ENCODE measurements at regions not wholly inside any gene's neighbourhood (a gene's known extent, or its start where the extent isn't known, plus 50 kb on each side); places are given as distances from the start of the nearest gene placed in this dataset.

GRCh38 chr2:42939411-42940206, 147.2 kb upstream of the HAAO start:
- no peak for DNase-seq (ENCODE audit: low read depth, low spot score)
- CTCF ChIA-PET = no interaction called here
- Histone ChIP-seq H3K27me3 (ENCODE audit: control insufficient read depth, insufficient read depth, low read length) (no peaks in the 10 kb centered on the region), H3K4me3 (ENCODE audit: low read depth, low read length) (no peak overlapping the region), H3K27ac (ENCODE audit: low read depth, low read length) (no peak overlapping the region), H3K9me3 (ENCODE audit: control insufficient read depth, insufficient read depth, low read length) (peaks cover 3% of the 10 kb centered on the region; the same call in 1 of the 2 replicates)
- POLR2A ChIA-PET = no interaction called here
- no peak for TF ChIP-seq CTCF (IDR thresholded peaks at IDR 0.05; ENCODE audit: low read depth, low read length)

GRCh38 chr2:42938671-42939370, 146.4 kb upstream of the HAAO start:
- no peak overlapping the region for H3K4me3 ChIP-seq (ENCODE audit: low read depth, low read length)
- no peak for DNase-seq (ENCODE audit: low read depth, low spot score)
- peaks cover 3% of the 10 kb centered on the region; the same call in 1 of the 2 replicates for H3K9me3 ChIP-seq (ENCODE audit: control insufficient read depth, insufficient read depth, low read length)
- ChIA-PET CTCF (no interaction called here), POLR2A (no interaction called here)
- no peaks in the 10 kb centered on the region for H3K27me3 ChIP-seq (ENCODE audit: control insufficient read depth, insufficient read depth, low read length)
- H3K27ac ChIP-seq (ENCODE audit: low read depth, low read length) = no peak overlapping the region
- no peak for TF ChIP-seq CTCF (IDR thresholded peaks at IDR 0.05; ENCODE audit: low read depth, low read length)

GRCh38 chr2:42937171-42937875, 144.9 kb upstream of the HAAO start:
- H3K27me3 ChIP-seq (ENCODE audit: control insufficient read depth, insufficient read depth, low read length) = no peaks in the 10 kb centered on the region

GRCh38 chr2:42935692-42936671, 143.6 kb upstream of the HAAO start:
- Histone ChIP-seq H3K4me3 (ENCODE audit: low read depth, low read length) (no peak overlapping the region), H3K27ac (ENCODE audit: low read depth, low read length) (no peak overlapping the region), H3K9me3 (ENCODE audit: control insufficient read depth, insufficient read depth, low read length) (peaks cover 6% of the 10 kb centered on the region; the same call in 1 of the 2 replicates), H3K27me3 (ENCODE audit: control insufficient read depth, insufficient read depth, low read length) (no peaks in the 10 kb centered on the region)
- no peak for TF ChIP-seq CTCF (IDR thresholded peaks at IDR 0.05; ENCODE audit: low read depth, low read length)
- ChIA-PET POLR2A (no interaction called here), CTCF (interaction anchor here (2.1 kb wide), 1 partner anchor 11 kb away, joined by 7 read pairs; no protein-coding TSS in a partner anchor)
- DNase-seq (ENCODE audit: low read depth, low spot score) = no peak

More at GRCh38 chr2:42937171-42937875, 144.9 kb upstream of the HAAO start:
- ChIA-PET CTCF (no interaction called here), POLR2A (no interaction called here)
- Histone ChIP-seq H3K4me3 (ENCODE audit: low read depth, low read length) (no peak overlapping the region), H3K9me3 (ENCODE audit: control insufficient read depth, insufficient read depth, low read length) (peaks cover 3% of the 10 kb centered on the region; the same call in 1 of the 2 replicates), H3K27ac (ENCODE audit: low read depth, low read length) (no peak overlapping the region)
- DNase-seq (ENCODE audit: low read depth, low spot score) = no peak
- TF ChIP-seq CTCF (IDR thresholded peaks at IDR 0.05; ENCODE audit: low read depth, low read length) = no peak

All from AG04450 (cell line).